ENCODE measurements at regions not wholly inside any gene's neighbourhood (a gene's known extent, or its start where the extent isn't known, plus 50 kb on each side); places are given as distances from the start of the nearest gene placed in this dataset.

GRCh38 chr12:127588249-127588648 is 678.7 kb upstream of the TMEM132C start:
- Histone ChIP-seq H3K27me3 (ENCODE audit: insufficient read depth, poor library complexity, severe bottlenecking) (no peaks in the 10 kb centered on the region), H3K27ac (replicated peaks) (no peak overlapping the region), H3K4me3 (replicated peaks; ENCODE audit: insufficient read depth, low read length) (no peak overlapping the region)
- TF ChIP-seq CTCF (IDR thresholded peaks at IDR 0.05; ENCODE audit: insufficient read depth, low read length) (no peak), SPI1 (IDR thresholded peaks at IDR 0.05; ENCODE audit: borderline replicate concordance, low read depth) (no peak)
- DNase-seq (ENCODE audit: low read depth in 1 of 2, low spot score in 1 of 2): no peak

- no peak for DNase-seq (ENCODE audit: low read depth in 1 of 2, low spot score in 1 of 2)
- Histone ChIP-seq H3K27me3 (ENCODE audit: insufficient read depth, poor library complexity, severe bottlenecking) (no peaks in the 10 kb centered on the region), H3K4me3 (replicated peaks; ENCODE audit: insufficient read depth, low read length) (no peak overlapping the region), H3K27ac (replicated peaks) (no peak overlapping the region)
- TF ChIP-seq CTCF (IDR thresholded peaks at IDR 0.05; ENCODE audit: insufficient read depth, low read length) (no peak), POLR2AphosphoS5 (IDR thresholded peaks at IDR 0.05; ENCODE audit: low read depth) (no peak), SPI1 (IDR thresholded peaks at IDR 0.05; ENCODE audit: borderline replicate concordance, low read depth) (no peak), REST (IDR thresholded peaks at IDR 0.05; ENCODE audit: insufficient replicate concordance, low read depth) (no peak), GABPA (IDR thresholded peaks at IDR 0.05; ENCODE audit: low read depth) (no peak)
These were observed 677.4 kb upstream of the TMEM132C start for GRCh38 chr12:127589541-127589940.

- no peak for TF ChIP-seq SPI1 (IDR thresholded peaks at IDR 0.05; ENCODE audit: borderline replicate concordance, low read depth)
- Histone ChIP-seq H3K27ac (replicated peaks) (no peak overlapping the region), H3K4me3 (replicated peaks; ENCODE audit: insufficient read depth, low read length) (no peak overlapping the region), H3K27me3 (ENCODE audit: insufficient read depth, poor library complexity, severe bottlenecking) (no peaks in the 10 kb centered on the region)
- no peak for DNase-seq (ENCODE audit: low read depth in 1 of 2, low spot score in 1 of 2)
These were observed 676.1 kb upstream of the TMEM132C start for GRCh38 chr12:127590868-127591267.

- Histone ChIP-seq H3K4me3 (replicated peaks; ENCODE audit: insufficient read depth, low read length) (no peak overlapping the region), H3K27me3 (ENCODE audit: insufficient read depth, poor library complexity, severe bottlenecking) (no peaks in the 10 kb centered on the region), H3K27ac (replicated peaks) (no peak overlapping the region)
- no peak for TF ChIP-seq REST (IDR thresholded peaks at IDR 0.05; ENCODE audit: insufficient replicate concordance, low read depth)
- TF ChIP-seq CTCF (IDR thresholded peaks at IDR 0.05; ENCODE audit: insufficient read depth, low read length): no peak
- no peak for TF ChIP-seq GABPA (IDR thresholded peaks at IDR 0.05; ENCODE audit: low read depth)
- no peak for TF ChIP-seq SPI1 (IDR thresholded peaks at IDR 0.05; ENCODE audit: borderline replicate concordance, low read depth)
- DNase-seq (ENCODE audit: low read depth in 1 of 2, low spot score in 1 of 2): no peak
These were observed 674.7 kb upstream of the TMEM132C start for GRCh38 chr12:127592245-127592644.

Measured in HL-60 (cell line).